Suprapubic skin (tissue), 4 donors: ENCODE measurements at regions not wholly inside any gene's neighbourhood (a gene's known extent, or its start where the extent isn't known, plus 50 kb on each side); places are given as distances from the start of the nearest gene placed in this dataset.

ENCODE experiments used
- DNase-seq, 2 donors: peaks; one replicate each; pipeline ENCODE4 v3.0.0-alpha.2; 2019; ENCODE audit warnings: low spot score in 2 of 2
- H3K27ac ChIP-seq: fragments of 200-600 bp; sonication (generic); one replicate; pipeline ENCODE4 v1.5.1; 2019
- H3K27me3 ChIP-seq: fragments of 200-600 bp; sonication (generic); one replicate; pipeline ENCODE4 v1.5.1; 2019
- H3K36me3 ChIP-seq: fragments of 200-600 bp; sonication (generic); one replicate; pipeline ENCODE4 v1.5.1; 2019
- H3K4me1 ChIP-seq: fragments of 200-600 bp; sonication (generic); one replicate; pipeline ENCODE4 v1.5.1; 2019
- H3K4me3 ChIP-seq: fragments of 200-600 bp; sonication (generic); one replicate; pipeline ENCODE4 v1.5.1; 2019; ENCODE audit warnings: mild to moderate bottlenecking
- H3K9me3 ChIP-seq: fragments of 200-600 bp; sonication (generic); one replicate; pipeline ENCODE4 v1.5.1; 2019
- EP300 ChIP-seq: sonication (generic); formaldehyde crosslinking; IDR thresholded peaks from one replicate; pipeline ENCODE4 v1.6.1; 2017; ENCODE audit warnings: antibody characterized with exemption
- POLR2A ChIP-seq, 2 donors: fragments of 450-650 bp; IDR thresholded peaks; one replicate each; pipeline ENCODE4 v1.6.1; 2017; ENCODE audit warnings: antibody characterized with exemption in 2 of 2, mild to moderate bottlenecking in 2 of 2, moderate library complexity in 2 of 2
- POLR2AphosphoS5 ChIP-seq, 3 donors: sonication (generic); formaldehyde crosslinking; IDR thresholded peaks; one replicate each; pipeline ENCODE4 v1.6.1; 2017; ENCODE audit warnings: antibody characterized with exemption in 3 of 3
- WGBS: methylation state at CpG from one replicate; pipeline ENCODE4 v1.1.5; 2018; 5-methylcytosine and 5-hydroxymethylcytosine counted together
- TF ChIP-seq, protein P1 (sequence below), 2 donors: fragments of 200-600 bp in 1 of 2; fragments of 450-650 bp in 1 of 2; sonication (generic) in 1 of 2; IDR thresholded peaks; one replicate each; pipeline ENCODE4 v1.5.1; 2016 to 2019; ENCODE audit warnings: antibody characterized with exemption in 2 of 2, mild to moderate bottlenecking in 1 of 2, moderate library complexity in 1 of 2

GRCh38 chr11:103544874-103545273 is 435.6 kb downstream of the DYNC2H1 start:
- H3K27me3 ChIP-seq: no peaks in the 10 kb centered on the region
- H3K9me3 ChIP-seq: peaks cover 5% of the 10 kb centered on the region
- H3K4me3 ChIP-seq: no peak overlapping the region
- DNase-seq: no peak
- no peaks in the 10 kb centered on the region for H3K4me1 ChIP-seq
- no peak overlapping the region for H3K27ac ChIP-seq
- 90% methylated on average over 8 of the region's 8 CpGs for WGBS
- H3K36me3 ChIP-seq: no peaks in the 10 kb centered on the region
- no peak for TF ChIP-seq POLR2A (IDR thresholded peaks at IDR 0.05)
- TF ChIP-seq, protein P1, sequence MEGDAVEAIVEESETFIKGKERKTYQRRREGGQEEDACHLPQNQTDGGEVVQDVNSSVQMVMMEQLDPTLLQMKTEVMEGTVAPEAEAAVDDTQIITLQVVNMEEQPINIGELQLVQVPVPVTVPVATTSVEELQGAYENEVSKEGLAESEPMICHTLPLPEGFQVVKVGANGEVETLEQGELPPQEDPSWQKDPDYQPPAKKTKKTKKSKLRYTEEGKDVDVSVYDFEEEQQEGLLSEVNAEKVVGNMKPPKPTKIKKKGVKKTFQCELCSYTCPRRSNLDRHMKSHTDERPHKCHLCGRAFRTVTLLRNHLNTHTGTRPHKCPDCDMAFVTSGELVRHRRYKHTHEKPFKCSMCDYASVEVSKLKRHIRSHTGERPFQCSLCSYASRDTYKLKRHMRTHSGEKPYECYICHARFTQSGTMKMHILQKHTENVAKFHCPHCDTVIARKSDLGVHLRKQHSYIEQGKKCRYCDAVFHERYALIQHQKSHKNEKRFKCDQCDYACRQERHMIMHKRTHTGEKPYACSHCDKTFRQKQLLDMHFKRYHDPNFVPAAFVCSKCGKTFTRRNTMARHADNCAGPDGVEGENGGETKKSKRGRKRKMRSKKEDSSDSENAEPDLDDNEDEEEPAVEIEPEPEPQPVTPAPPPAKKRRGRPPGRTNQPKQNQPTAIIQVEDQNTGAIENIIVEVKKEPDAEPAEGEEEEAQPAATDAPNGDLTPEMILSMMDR (IDR thresholded peaks at IDR 0.05): no peak
- no peak for TF ChIP-seq EP300
- no peak for TF ChIP-seq POLR2AphosphoS5 (IDR thresholded peaks at IDR 0.05)

GRCh38 chr11:103545551-103545950 is 436.3 kb downstream of the DYNC2H1 start:
- Histone ChIP-seq H3K36me3 (no peaks in the 10 kb centered on the region), H3K27me3 (no peaks in the 10 kb centered on the region), H3K4me1 (no peaks in the 10 kb centered on the region), H3K9me3 (peaks cover 5% of the 10 kb centered on the region), H3K4me3 (no peak overlapping the region), H3K27ac (no peak overlapping the region)
- TF ChIP-seq, protein P1 (IDR thresholded peaks at IDR 0.05): no peak
- TF ChIP-seq POLR2A (IDR thresholded peaks at IDR 0.05) (no peak), EP300 (no peak), POLR2AphosphoS5 (IDR thresholded peaks at IDR 0.05) (no peak)
- DNase-seq: no peak

DNA sequence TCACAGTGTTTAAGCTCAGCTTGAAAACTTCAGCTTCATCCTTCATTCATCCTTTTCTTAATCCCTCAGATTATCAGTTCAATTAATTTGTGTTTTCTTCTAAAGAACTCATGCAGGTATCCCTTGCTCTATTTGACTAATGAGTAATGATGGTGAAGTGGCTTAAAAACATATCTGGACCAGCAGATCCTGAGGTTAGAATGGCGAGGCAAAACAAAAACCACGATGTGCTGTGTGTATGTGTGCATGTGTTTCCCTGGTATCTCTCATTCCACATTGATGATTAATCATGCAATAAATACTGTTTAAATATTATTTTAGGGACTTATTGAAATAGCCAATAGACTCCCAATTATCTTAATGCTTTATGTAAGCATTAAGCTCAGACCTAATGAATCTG is 437.0 kb downstream of the DYNC2H1 start:
- H3K4me3 ChIP-seq: no peak overlapping the region
- peaks cover 5% of the 10 kb centered on the region for H3K9me3 ChIP-seq
- H3K4me1 ChIP-seq: no peaks in the 10 kb centered on the region
- no peak for DNase-seq
- H3K27me3 ChIP-seq: no peaks in the 10 kb centered on the region
- TF ChIP-seq, protein P1 (IDR thresholded peaks at IDR 0.05): no peak
- TF ChIP-seq POLR2AphosphoS5 (IDR thresholded peaks at IDR 0.05) (no peak), POLR2A (IDR thresholded peaks at IDR 0.05) (no peak), EP300 (no peak)
- H3K36me3 ChIP-seq: no peaks in the 10 kb centered on the region
- H3K27ac ChIP-seq: no peak overlapping the region
- 81% methylated on average over 2 of the region's 2 CpGs for WGBS

DNA sequence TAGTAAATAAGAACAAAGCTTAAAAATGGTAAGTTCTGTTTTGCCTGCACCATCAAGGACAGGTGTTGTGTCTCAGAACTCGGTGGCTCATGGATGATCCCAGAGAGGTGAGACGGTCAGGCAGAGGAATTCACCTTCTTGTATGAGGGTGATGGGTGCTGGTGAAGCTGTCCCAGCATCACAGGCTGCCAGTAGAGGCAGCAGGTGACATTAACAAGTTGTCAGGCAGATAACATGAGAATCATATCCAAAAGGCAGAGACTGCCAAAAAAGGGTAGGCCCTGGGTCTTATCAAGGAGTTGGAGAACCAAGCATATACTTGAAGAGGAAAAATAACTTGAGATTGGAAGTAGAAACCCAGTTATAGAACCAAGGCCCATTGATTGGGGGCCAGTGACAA is 437.8 kb downstream of the DYNC2H1 start:
- no peaks in the 10 kb centered on the region for H3K27me3 ChIP-seq
- peaks cover 5% of the 10 kb centered on the region for H3K9me3 ChIP-seq
- H3K27ac ChIP-seq: no peak overlapping the region
- WGBS: 80% methylated on average over 2 of the region's 2 CpGs
- DNase-seq: no peak
- no peaks in the 10 kb centered on the region for H3K36me3 ChIP-seq
- no peak for TF ChIP-seq EP300
- TF ChIP-seq, protein P1 (IDR thresholded peaks at IDR 0.05): no peak
- no peak for TF ChIP-seq POLR2A (IDR thresholded peaks at IDR 0.05)
- TF ChIP-seq POLR2AphosphoS5 (IDR thresholded peaks at IDR 0.05): no peak
- no peak overlapping the region for H3K4me3 ChIP-seq
- H3K4me1 ChIP-seq: no peaks in the 10 kb centered on the region

DNA sequence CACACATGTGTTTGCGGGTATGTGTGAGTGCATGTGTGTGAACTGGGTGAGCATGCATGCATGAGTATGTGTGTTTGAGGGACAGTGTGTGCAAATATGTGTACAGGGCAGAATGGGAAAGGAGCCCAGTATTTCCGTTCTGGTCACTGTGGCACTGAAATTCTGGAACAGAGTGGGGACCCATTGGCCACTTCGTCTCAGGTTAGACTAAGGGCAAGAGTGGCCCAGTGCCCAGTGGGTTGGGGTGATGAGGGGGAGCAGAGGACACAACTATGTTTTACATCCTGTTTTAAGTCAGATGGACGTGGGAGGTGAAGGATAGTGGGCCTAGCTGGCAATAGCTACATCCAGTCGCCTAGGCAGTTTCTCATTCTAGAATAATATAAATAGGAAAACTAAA is 438.5 kb downstream of the DYNC2H1 start:
- no peak overlapping the region for H3K27ac ChIP-seq
- no peaks in the 10 kb centered on the region for H3K4me1 ChIP-seq
- no peak overlapping the region for H3K4me3 ChIP-seq
- peaks cover 4% of the 10 kb centered on the region for H3K9me3 ChIP-seq
- no peaks in the 10 kb centered on the region for H3K36me3 ChIP-seq
- TF ChIP-seq POLR2AphosphoS5 (IDR thresholded peaks at IDR 0.05): no peak
- TF ChIP-seq POLR2A (IDR thresholded peaks at IDR 0.05): no peak
- TF ChIP-seq EP300: no peak
- TF ChIP-seq, protein P1 (IDR thresholded peaks at IDR 0.05): no peak
- DNase-seq: no peak
- no peaks in the 10 kb centered on the region for H3K27me3 ChIP-seq
- 82% methylated on average over 5 of the region's 5 CpGs for WGBS
